Right lobe of liver (tissue), 4 donors: ENCODE measurements at regions not wholly inside any gene's neighbourhood (a gene's known extent, or its start where the extent isn't known, plus 50 kb on each side); places are given as distances from the start of the nearest gene placed in this dataset.

Source experiments
- POLR2A ChIP-seq: fragments of 450-650 bp; IDR thresholded peaks from one replicate; pipeline ENCODE4 v1.6.1; 2017; ENCODE audit warnings: antibody characterized with exemption, mild to moderate bottlenecking
- TF ChIP-seq, protein P1 (sequence below), 4 donors: fragments of 200-600 bp in 3 of 4; fragments of 450-650 bp in 1 of 4; IDR thresholded peaks; one replicate each; pipeline versions ENCODE4 v1.5.1 to v1.8.0; 2016 to 2022; ENCODE audit warnings: antibody characterized with exemption in 4 of 4, mild to moderate bottlenecking in 2 of 4
- donor health status: DM: no; HTN: no; CAD: no.
- donor health status: DM: no; HTN: no; CAD: no.
- donor health status: DM: no; HTN: yes; CAD: no.

GRCh38 chr6:8991844-8992243 lies 556.5 kb upstream of the SLC35B3 start:
- TF ChIP-seq, protein P1, sequence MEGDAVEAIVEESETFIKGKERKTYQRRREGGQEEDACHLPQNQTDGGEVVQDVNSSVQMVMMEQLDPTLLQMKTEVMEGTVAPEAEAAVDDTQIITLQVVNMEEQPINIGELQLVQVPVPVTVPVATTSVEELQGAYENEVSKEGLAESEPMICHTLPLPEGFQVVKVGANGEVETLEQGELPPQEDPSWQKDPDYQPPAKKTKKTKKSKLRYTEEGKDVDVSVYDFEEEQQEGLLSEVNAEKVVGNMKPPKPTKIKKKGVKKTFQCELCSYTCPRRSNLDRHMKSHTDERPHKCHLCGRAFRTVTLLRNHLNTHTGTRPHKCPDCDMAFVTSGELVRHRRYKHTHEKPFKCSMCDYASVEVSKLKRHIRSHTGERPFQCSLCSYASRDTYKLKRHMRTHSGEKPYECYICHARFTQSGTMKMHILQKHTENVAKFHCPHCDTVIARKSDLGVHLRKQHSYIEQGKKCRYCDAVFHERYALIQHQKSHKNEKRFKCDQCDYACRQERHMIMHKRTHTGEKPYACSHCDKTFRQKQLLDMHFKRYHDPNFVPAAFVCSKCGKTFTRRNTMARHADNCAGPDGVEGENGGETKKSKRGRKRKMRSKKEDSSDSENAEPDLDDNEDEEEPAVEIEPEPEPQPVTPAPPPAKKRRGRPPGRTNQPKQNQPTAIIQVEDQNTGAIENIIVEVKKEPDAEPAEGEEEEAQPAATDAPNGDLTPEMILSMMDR (IDR thresholded peaks at IDR 0.05) = no peak
- no peak for TF ChIP-seq POLR2A
